Esophagus muscularis mucosa (tissue), 3 donors: ENCODE measurements at regions not wholly inside any gene's neighbourhood (a gene's known extent, or its start where the extent isn't known, plus 50 kb on each side); places are given as distances from the start of the nearest gene placed in this dataset.

Experiments used
- CTCF ChIP-seq, 3 experiments: fragments of 200-600 bp in 2 of 3; fragments of 450-650 bp in 1 of 3; sonication (generic) in 2 of 3; IDR thresholded peaks; one replicate each; pipeline ENCODE4 v1.5.1; 2017 to 2019; ENCODE audit warnings: antibody characterized with exemption in 3 of 3, mild to moderate bottlenecking in 2 of 3, moderate library complexity in 1 of 3
- POLR2AphosphoS5 ChIP-seq, 2 donors: sonication (generic); formaldehyde crosslinking; IDR thresholded peaks; one replicate each; pipeline ENCODE4 v1.6.1; 2017; ENCODE audit warnings: antibody characterized with exemption in 2 of 2

- TF ChIP-seq CTCF (IDR thresholded peaks at IDR 0.05) (no peak), POLR2AphosphoS5 (IDR thresholded peaks at IDR 0.05) (no peak)
These were observed 96.1 kb upstream of the NR3C1 start for GRCh38 chr5:143499480-143500114.
